Midbrain (tissue), 1 donor: ENCODE measurements at regions not wholly inside any gene's neighbourhood (a gene's known extent, or its start where the extent isn't known, plus 50 kb on each side); places are given as distances from the start of the nearest gene placed in this dataset.

Experiments
- DNase-seq: peaks from one replicate; lab custom pipeline; 2025; lab: John Stamatoyannopoulos, UW

- no peak for DNase-seq
Measured at GRCh38 chr7:17689361-17689902, 250.9 kb downstream of the SNX13 start.

- no peak for DNase-seq
Measured at GRCh38 chr7:17690030-17690429, 250.3 kb downstream of the SNX13 start.

- peak; percentile 71 for DNase-seq
Measured at GRCh38 chr7:17696422-17696821, 243.9 kb downstream of the SNX13 start.

GRCh38 chr7:17697128-17697881, 243.0 kb downstream of the SNX13 start:
- DNase-seq: no peak

GRCh38 chr7:17699696-17700095, 240.6 kb downstream of the SNX13 start:
- DNase-seq: no peak

- no peak for DNase-seq
Measured at GRCh38 chr7:17700138-17700537, 240.2 kb downstream of the SNX13 start.

GRCh38 chr7:17706275-17706674, 234.0 kb downstream of the SNX13 start:
- no peak for DNase-seq

GRCh38 chr7:17706734-17707133, 233.6 kb downstream of the SNX13 start:
- DNase-seq: peak; percentile 54

GRCh38 chr7:17709127-17709526, 231.2 kb downstream of the SNX13 start:
- no peak for DNase-seq

- DNase-seq: no peak
Measured at GRCh38 chr7:17709599-17709998, 230.7 kb downstream of the SNX13 start.

- no peak for DNase-seq
Measured at GRCh38 chr7:17710312-17710711, 230.0 kb downstream of the SNX13 start.

GRCh38 chr7:17713584-17713983, 226.7 kb downstream of the SNX13 start:
- no peak for DNase-seq

GRCh38 chr7:17716816-17717215, 223.5 kb downstream of the SNX13 start:
- no peak for DNase-seq

- DNase-seq: no peak
Measured at GRCh38 chr7:17719998-17720397, 220.3 kb downstream of the SNX13 start.

- no peak for DNase-seq
Measured at GRCh38 chr7:17721736-17722285, 218.5 kb downstream of the SNX13 start.

- DNase-seq: no peak
Measured at GRCh38 chr7:17722798-17723197, 217.5 kb downstream of the SNX13 start.

GRCh38 chr7:17725821-17726220, 214.5 kb downstream of the SNX13 start:
- no peak for DNase-seq

GRCh38 chr7:17732083-17732482, 208.2 kb downstream of the SNX13 start:
- DNase-seq: no peak
